KMS-11 (cell line): ENCODE measurements at regions not wholly inside any gene's neighbourhood (a gene's known extent, or its start where the extent isn't known, plus 50 kb on each side); places are given as distances from the start of the nearest gene placed in this dataset.

Experiments used
- H2AFZ ChIP-seq: fragments of 200-600 bp; sonication (generic); 2 replicates; pipeline ENCODE4 v1.6.1; 2016; ENCODE audit warnings: antibody characterized with exemption, mixed run types, low read depth
- H3K27ac ChIP-seq: fragments of 200-600 bp; sonication (generic); 2 replicates; pipeline ENCODE4 v1.6.1; 2016; ENCODE audit warnings: mild to moderate bottlenecking, mixed run types
- H3K27me3 ChIP-seq: fragments of 200-600 bp; sonication (generic); 2 replicates; pipeline ENCODE4 v1.6.1; 2017; ENCODE audit warnings: mild to moderate bottlenecking, low read depth, mixed run types, moderate library complexity; ENCODE audit not compliant: insufficient read depth
- H3K36me3 ChIP-seq: fragments of 200-600 bp; sonication (generic); 2 replicates; pipeline ENCODE4 v1.6.1; 2017; ENCODE audit warnings: mild to moderate bottlenecking, mixed run types; ENCODE audit not compliant: insufficient read depth
- H3K4me1 ChIP-seq: fragments of 200-600 bp; sonication (generic); 2 replicates; pipeline ENCODE4 v1.6.1; 2016; ENCODE audit warnings: mild to moderate bottlenecking, low read depth, mixed run types; ENCODE audit not compliant: poor library complexity, severe bottlenecking
- H3K4me2 ChIP-seq: fragments of 200-600 bp; sonication (generic); 2 replicates; pipeline ENCODE4 v1.7.0; 2016; ENCODE audit warnings: mild to moderate bottlenecking, mixed run types
- H3K4me3 ChIP-seq: fragments of 200-600 bp; sonication (generic); IDR thresholded peaks from 2 replicates; pipeline ENCODE4 v1.6.1; 2017; ENCODE audit warnings: low read depth, low read length, mixed read lengths; ENCODE audit not compliant: insufficient read depth
- H3K79me2 ChIP-seq: fragments of 200-600 bp; sonication (generic); 2 replicates; pipeline ENCODE4 v1.6.1; 2016; ENCODE audit warnings: low read depth, mixed run types; ENCODE audit not compliant: insufficient read depth
- H3K9ac ChIP-seq: fragments of 200-600 bp; sonication (generic); 2 replicates; pipeline ENCODE4 v1.6.1; 2016; ENCODE audit warnings: mild to moderate bottlenecking, mixed run types
- H4K20me1 ChIP-seq: fragments of 200-600 bp; sonication (generic); 2 replicates; pipeline ENCODE4 v1.6.1; 2016; ENCODE audit warnings: mild to moderate bottlenecking, mixed run types; ENCODE audit not compliant: insufficient read depth
- TF ChIP-seq, protein P1 (sequence below): fragments of 200-600 bp; sonication (generic); conservative IDR thresholded peaks from 2 replicates; pipeline ENCODE4 v1.6.1; 2017; ENCODE audit warnings: low read depth, mild to moderate bottlenecking, antibody characterized with exemption, low read length, moderate library complexity, mixed read lengths

DNA sequence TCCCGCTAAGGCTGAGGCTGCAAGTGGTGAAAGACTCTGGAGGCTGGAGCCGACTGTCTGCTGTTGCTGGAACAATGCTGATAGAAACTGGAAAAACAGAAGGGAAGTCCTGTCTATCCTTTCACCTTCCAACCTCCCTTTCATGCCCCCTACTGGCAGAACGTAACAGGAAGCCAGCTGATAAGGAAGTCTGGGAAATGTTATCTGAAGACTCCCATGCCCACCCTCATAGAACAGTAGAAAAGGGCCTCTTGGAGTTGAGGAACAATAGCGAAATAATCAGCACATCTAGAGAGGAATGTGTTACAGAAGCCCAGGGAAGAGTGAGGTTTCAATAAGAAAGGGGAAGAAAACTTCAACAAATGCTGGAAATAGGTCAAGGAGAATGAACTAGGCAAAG is 117.1 kb upstream of the DKK2 start:
- Histone ChIP-seq H3K4me3 (no peak overlapping the region), H3K36me3 (no peaks in the 10 kb centered on the region), H3K79me2 (no peaks in the 10 kb centered on the region), H4K20me1 (no peaks in the 10 kb centered on the region), H3K27ac (no peak overlapping the region), H3K27me3 (no peaks in the 10 kb centered on the region), H3K4me2 (no peak overlapping the region), H2AFZ (no peak overlapping the region), H3K9ac (no peak overlapping the region), H3K4me1 (no peaks in the 10 kb centered on the region)
- TF ChIP-seq, protein P1, sequence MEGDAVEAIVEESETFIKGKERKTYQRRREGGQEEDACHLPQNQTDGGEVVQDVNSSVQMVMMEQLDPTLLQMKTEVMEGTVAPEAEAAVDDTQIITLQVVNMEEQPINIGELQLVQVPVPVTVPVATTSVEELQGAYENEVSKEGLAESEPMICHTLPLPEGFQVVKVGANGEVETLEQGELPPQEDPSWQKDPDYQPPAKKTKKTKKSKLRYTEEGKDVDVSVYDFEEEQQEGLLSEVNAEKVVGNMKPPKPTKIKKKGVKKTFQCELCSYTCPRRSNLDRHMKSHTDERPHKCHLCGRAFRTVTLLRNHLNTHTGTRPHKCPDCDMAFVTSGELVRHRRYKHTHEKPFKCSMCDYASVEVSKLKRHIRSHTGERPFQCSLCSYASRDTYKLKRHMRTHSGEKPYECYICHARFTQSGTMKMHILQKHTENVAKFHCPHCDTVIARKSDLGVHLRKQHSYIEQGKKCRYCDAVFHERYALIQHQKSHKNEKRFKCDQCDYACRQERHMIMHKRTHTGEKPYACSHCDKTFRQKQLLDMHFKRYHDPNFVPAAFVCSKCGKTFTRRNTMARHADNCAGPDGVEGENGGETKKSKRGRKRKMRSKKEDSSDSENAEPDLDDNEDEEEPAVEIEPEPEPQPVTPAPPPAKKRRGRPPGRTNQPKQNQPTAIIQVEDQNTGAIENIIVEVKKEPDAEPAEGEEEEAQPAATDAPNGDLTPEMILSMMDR, result peak; percentile 31; the same call in 1 of the 2 replicates

DNA sequence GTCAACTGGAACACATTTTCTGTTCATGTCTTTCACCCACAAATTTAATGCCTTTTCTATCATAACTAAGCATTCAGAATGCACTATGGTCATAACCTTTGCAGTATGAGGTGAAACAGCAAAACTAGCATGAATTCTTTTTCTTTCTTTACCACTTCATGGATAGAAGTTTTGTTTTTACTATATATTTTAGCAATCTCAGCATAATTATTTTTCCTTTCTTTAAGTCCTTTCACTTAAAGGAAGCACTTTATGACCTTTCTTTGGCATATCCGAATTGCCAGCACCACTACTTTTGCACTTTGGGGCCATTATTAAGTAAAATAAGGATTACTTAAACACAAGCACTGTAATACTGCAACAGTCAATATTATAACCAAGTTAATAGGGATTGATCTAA is 115.1 kb upstream of the DKK2 start:
- H3K79me2 ChIP-seq, result no peaks in the 10 kb centered on the region
- H3K27ac ChIP-seq, result no peak overlapping the region
- no peak overlapping the region for H3K4me2 ChIP-seq
- H3K9ac ChIP-seq, result no peak overlapping the region
- TF ChIP-seq, protein P1, result no peak
- no peaks in the 10 kb centered on the region for H3K4me1 ChIP-seq
- no peak overlapping the region for H3K4me3 ChIP-seq
- H2AFZ ChIP-seq, result no peak overlapping the region
- no peaks in the 10 kb centered on the region for H3K36me3 ChIP-seq
- no peaks in the 10 kb centered on the region for H3K27me3 ChIP-seq
- no peaks in the 10 kb centered on the region for H4K20me1 ChIP-seq

DNA sequence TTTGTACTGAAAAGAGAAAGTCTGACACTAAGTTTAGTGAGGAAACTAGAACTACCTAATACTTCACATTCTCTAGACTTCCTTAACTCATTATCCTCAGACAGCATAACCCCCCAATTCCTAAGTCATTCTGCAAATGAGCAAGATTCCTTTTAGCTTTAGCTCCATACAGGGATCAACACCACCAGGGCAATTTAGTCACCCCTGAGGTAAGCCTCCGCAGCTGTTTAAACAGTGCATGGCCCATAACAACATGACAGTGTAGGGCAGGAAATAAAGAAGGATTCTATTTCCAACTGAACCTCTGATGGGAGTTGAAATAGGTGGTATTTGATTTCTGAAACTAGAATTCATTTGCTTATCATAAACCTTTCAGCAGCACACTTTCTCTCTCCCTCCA is 112.8 kb upstream of the DKK2 start:
- no peak overlapping the region for H3K9ac ChIP-seq
- no peak overlapping the region for H3K4me3 ChIP-seq
- no peaks in the 10 kb centered on the region for H3K27me3 ChIP-seq
- H3K27ac ChIP-seq, result no peak overlapping the region
- no peaks in the 10 kb centered on the region for H3K79me2 ChIP-seq
- H3K36me3 ChIP-seq, result no peaks in the 10 kb centered on the region
- H3K4me2 ChIP-seq, result no peak overlapping the region
- H2AFZ ChIP-seq, result no peak overlapping the region
- TF ChIP-seq, protein P1, result no peak
- no peaks in the 10 kb centered on the region for H3K4me1 ChIP-seq
- no peaks in the 10 kb centered on the region for H4K20me1 ChIP-seq

DNA sequence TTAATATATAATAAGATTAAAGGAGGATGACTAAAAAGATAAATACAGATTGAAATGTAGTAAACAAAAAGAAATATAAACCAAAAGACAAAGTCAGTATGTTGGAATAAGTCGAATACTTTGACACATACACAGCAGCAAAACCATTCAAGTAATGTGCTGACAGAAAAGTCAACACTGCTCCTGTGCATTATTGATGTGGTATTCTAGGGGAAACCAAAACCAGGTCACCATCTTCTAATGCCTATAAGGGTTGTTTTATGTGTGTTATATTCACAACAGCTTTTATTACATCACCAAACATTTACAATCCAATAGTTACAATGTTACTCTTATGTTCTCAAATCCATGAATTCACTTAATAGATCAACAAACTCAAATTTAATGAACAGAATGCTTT is 111.8 kb upstream of the DKK2 start:
- Histone ChIP-seq H3K4me2 (no peak overlapping the region), H3K79me2 (no peaks in the 10 kb centered on the region), H4K20me1 (no peaks in the 10 kb centered on the region), H3K36me3 (no peaks in the 10 kb centered on the region), H3K9ac (no peak overlapping the region), H2AFZ (no peak overlapping the region), H3K4me3 (no peak overlapping the region), H3K27me3 (no peaks in the 10 kb centered on the region), H3K4me1 (no peaks in the 10 kb centered on the region), H3K27ac (no peak overlapping the region)
- TF ChIP-seq, protein P1, result no peak
